ENCODE measurements at regions not wholly inside any gene's neighbourhood (a gene's known extent, or its start where the extent isn't known, plus 50 kb on each side); places are given as distances from the start of the nearest gene placed in this dataset.

DNA sequence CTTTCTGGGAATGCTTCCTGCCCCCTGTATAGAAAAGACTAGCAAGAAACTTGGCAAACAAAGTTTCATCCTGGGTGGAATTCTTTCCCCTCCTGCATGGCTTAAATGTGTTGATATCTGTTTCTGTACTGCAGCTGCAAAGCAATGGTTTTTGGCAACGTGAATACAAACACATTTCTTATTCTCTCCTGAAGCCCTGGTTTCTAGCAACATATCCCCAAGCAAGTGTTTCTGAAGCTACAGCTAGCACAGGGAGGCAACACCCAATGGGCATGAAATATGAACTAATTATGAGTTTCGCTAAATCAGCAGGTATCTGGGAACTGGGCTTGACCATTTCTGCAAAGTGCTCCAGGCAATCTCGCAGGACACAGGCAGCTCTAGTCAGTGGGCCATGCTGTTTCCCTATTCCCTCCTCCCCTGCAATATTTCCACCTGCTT, 392.3 kb upstream of the TMPO start:
- Histone ChIP-seq H4K20me1 (ENCODE audit: control insufficient read depth, insufficient read depth, low read length, poor library complexity, severe bottlenecking) (no peaks in the 10 kb centered on the region), H3K27me3 (replicated peaks in 1 of 4; ENCODE audit: control extremely low read depth in 1 of 4, control insufficient read depth in 3 of 4, insufficient read depth in 4 of 4, low read length in 3 of 4) (peaks cover 0 to 3% (median 1%) of the 10 kb centered on the region in 4 experiments), H2AFZ (ENCODE audit: insufficient read depth, low read depth, low read length, poor library complexity, severe bottlenecking) (no peak overlapping the region), H3K4me3 (ENCODE audit: control extremely low read depth in 1 of 5, extremely low read depth in 1 of 5, insufficient read depth in 1 of 5, low read depth in 2 of 5, low read length in 4 of 5) (no peak overlapping the region), H3K36me3 (replicated peaks in 1 of 2; ENCODE audit: control extremely low read depth in 1 of 2, control insufficient read depth in 1 of 2, extremely low read depth in 1 of 2, insufficient read depth in 2 of 2, low read length in 1 of 2) (no peaks in the 10 kb centered on the region), H3K9me3 (ENCODE audit: control extremely low read depth in 1 of 3, control insufficient read depth in 2 of 3, insufficient read depth in 1 of 3, low read length in 2 of 3) (no peaks in the 10 kb centered on the region), H3K4me1 (ENCODE audit: control insufficient read depth in 2 of 2, insufficient read depth in 2 of 2, low read length in 2 of 2) (no peaks in the 10 kb centered on the region), H3K79me2 (ENCODE audit: control insufficient read depth, insufficient read depth, low read length) (no peaks in the 10 kb centered on the region), H3K4me2 (replicated peaks; ENCODE audit: low read depth, low read length, poor library complexity, severe bottlenecking) (no peak overlapping the region), H3K9ac (ENCODE audit: low read length) (no peak overlapping the region), H3K27ac (ENCODE audit: low read length in 2 of 2) (no peak overlapping the region)
- Mint-ChIP-seq H3K4me3 (no peak overlapping the region), H3K27ac (no peak overlapping the region), H3K27me3 (peaks cover 14% of the 10 kb centered on the region), H3K9me3 (ENCODE audit: insufficient read depth) (peaks cover 4% of the 10 kb centered on the region), H3K4me1 (no peaks in the 10 kb centered on the region)
- 91% methylated on average over 2 of the region's 3 CpGs for WGBS (ENCODE audit: insufficient coverage)
- DNase-seq = no peak
- POLR2A ChIA-PET = no interaction called here
- no peak for TF ChIP-seq CTCF (IDR thresholded peaks at IDR 0.05)
- TF ChIP-seq EZH2 (IDR thresholded peaks at IDR 0.05; ENCODE audit: borderline replicate concordance, insufficient read depth, low read depth, low read length, poor library complexity, severe bottlenecking) = no peak
- CTCF ChIA-PET = no interaction called here
- no peak for ATAC-seq (ENCODE audit: low read depth)
- intact Hi-C loops (cut with micrococcal nuclease) = no loop called here

DNA sequence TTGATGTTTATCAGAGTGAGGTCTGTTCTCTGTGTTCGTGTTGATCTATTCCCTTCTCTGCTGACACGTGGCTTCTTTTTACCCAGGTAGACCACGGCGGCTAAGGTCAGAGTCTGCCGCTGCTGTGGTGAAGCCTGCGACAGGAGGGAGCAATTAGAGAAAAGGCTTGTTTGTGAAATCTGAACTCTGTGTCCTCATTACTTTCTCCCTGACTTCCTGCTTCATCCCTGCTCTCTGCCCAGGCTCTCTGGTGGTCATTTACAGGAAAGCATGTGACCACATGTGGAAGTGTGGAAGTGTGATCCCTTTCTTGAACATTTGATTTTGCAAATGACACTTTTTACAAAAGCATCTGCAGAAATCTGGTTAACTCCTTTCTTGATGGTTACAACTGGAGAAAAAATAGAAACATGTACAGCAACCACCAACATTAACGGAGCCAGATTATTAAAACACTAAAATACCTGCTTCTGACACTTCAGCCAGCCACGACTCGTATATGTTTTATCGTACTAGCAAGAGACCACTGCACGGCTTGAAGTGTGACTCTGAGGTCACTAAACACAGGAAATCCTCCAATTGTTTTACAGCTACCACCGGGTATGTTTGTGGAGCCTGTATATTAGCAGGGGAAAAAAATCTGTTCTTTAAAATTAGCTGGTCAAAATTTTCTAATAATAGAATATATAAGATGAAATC, 388.6 kb upstream of the TMPO start:
- 14% methylated on average over 1 of the region's 12 CpGs for WGBS (ENCODE audit: insufficient coverage)
- Mint-ChIP-seq H3K9me3 (ENCODE audit: insufficient read depth) (peaks cover 4% of the 10 kb centered on the region), H3K27ac (no peak overlapping the region), H3K27me3 (peaks cover 22% of the 10 kb centered on the region), H3K4me1 (no peaks in the 10 kb centered on the region), H3K4me3 (no peak overlapping the region)
- H3K9me3 ChIP-seq (ENCODE audit: control extremely low read depth in 1 of 3, control insufficient read depth in 2 of 3, insufficient read depth in 1 of 3, low read length in 2 of 3) = no peaks in the 10 kb centered on the region
- H4K20me1 ChIP-seq (ENCODE audit: control insufficient read depth, insufficient read depth, low read length, poor library complexity, severe bottlenecking) = no peaks in the 10 kb centered on the region
- no peaks in the 10 kb centered on the region for H3K79me2 ChIP-seq (ENCODE audit: control insufficient read depth, insufficient read depth, low read length)
- no peak for ATAC-seq (ENCODE audit: low read depth)
- no peak overlapping the region for H2AFZ ChIP-seq (ENCODE audit: insufficient read depth, low read depth, low read length, poor library complexity, severe bottlenecking)
- no peak for TF ChIP-seq EZH2 (IDR thresholded peaks at IDR 0.05; ENCODE audit: borderline replicate concordance, insufficient read depth, low read depth, low read length, poor library complexity, severe bottlenecking)
- TF ChIP-seq CTCF (IDR thresholded peaks at IDR 0.05) = no peak
- ChIA-PET CTCF (no interaction called here), POLR2A (no interaction called here)
- H3K9ac ChIP-seq (ENCODE audit: low read length) = no peak overlapping the region
- no peaks in the 10 kb centered on the region for H3K36me3 ChIP-seq (replicated peaks in 1 of 2; ENCODE audit: control extremely low read depth in 1 of 2, control insufficient read depth in 1 of 2, extremely low read depth in 1 of 2, insufficient read depth in 2 of 2, low read length in 1 of 2)
- H3K4me1 ChIP-seq (ENCODE audit: control insufficient read depth in 2 of 2, insufficient read depth in 2 of 2, low read length in 2 of 2) = no peaks in the 10 kb centered on the region
- H3K4me3 ChIP-seq (ENCODE audit: control extremely low read depth in 1 of 5, extremely low read depth in 1 of 5, insufficient read depth in 1 of 5, low read depth in 2 of 5, low read length in 4 of 5) = no peak overlapping the region
- no peak for DNase-seq
- H3K4me2 ChIP-seq (replicated peaks; ENCODE audit: low read depth, low read length, poor library complexity, severe bottlenecking) = no peak overlapping the region
- intact Hi-C loops (cut with micrococcal nuclease) = no loop called here
- H3K27me3 ChIP-seq (replicated peaks in 1 of 4; ENCODE audit: control extremely low read depth in 1 of 4, control insufficient read depth in 3 of 4, insufficient read depth in 4 of 4, low read length in 3 of 4) = peaks cover 0 to 2% (median 0%) of the 10 kb centered on the region in 4 experiments
- H3K27ac ChIP-seq (ENCODE audit: low read length in 2 of 2) = no peak overlapping the region
